Choroid plexus epithelial cell (primary cell): ENCODE measurements at regions not wholly inside any gene's neighbourhood (a gene's known extent, or its start where the extent isn't known, plus 50 kb on each side); places are given as distances from the start of the nearest gene placed in this dataset.

Source experiments
- DNase-seq: peaks from one replicate; pipeline ENCODE4 v3.0.0-alpha.2; 2010; ENCODE audit warnings: low read depth
- H3K4me3 ChIP-seq: 2 replicates; pipeline ENCODE4 v1.5.1; 2011; ENCODE audit warnings: low read depth, mild to moderate bottlenecking, control low read depth, low read length, moderate library complexity
- TF ChIP-seq, protein P1 (sequence below): conservative IDR thresholded peaks from 2 replicates; pipeline ENCODE4 v1.5.1; 2011; ENCODE audit warnings: low read depth, mild to moderate bottlenecking, control low read depth, inconsistent platforms, low read length, moderate library complexity

DNA sequence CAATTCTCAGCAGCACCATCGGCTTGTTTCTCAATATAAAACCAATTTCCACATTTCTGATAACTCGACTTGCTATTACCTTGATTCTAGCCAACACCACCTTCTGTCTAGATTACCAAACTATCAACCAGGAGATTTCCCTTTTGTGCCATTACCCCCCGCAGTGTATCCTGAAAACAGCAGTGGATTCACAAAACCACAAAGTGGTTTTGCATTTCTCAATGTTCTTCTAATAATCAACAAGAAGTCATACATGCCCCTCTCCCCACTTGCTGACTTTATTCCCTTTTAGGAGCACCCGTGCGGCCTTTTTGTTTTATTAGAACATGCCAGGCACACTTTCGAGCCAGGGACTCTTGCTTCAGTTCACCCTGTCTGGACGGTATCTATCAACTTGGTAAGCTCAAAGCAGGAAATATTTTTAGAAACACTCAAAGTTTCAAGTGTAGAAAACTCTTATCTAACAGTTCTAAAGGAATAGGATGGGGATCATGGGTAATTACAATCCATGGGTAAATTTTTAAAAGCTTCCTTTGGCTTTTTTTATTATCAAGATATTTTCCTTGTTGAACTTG lies 967.4 kb downstream of the EFNB2 start:
- DNase-seq, result no peak
- no peak overlapping the region for H3K4me3 ChIP-seq
- TF ChIP-seq, protein P1, sequence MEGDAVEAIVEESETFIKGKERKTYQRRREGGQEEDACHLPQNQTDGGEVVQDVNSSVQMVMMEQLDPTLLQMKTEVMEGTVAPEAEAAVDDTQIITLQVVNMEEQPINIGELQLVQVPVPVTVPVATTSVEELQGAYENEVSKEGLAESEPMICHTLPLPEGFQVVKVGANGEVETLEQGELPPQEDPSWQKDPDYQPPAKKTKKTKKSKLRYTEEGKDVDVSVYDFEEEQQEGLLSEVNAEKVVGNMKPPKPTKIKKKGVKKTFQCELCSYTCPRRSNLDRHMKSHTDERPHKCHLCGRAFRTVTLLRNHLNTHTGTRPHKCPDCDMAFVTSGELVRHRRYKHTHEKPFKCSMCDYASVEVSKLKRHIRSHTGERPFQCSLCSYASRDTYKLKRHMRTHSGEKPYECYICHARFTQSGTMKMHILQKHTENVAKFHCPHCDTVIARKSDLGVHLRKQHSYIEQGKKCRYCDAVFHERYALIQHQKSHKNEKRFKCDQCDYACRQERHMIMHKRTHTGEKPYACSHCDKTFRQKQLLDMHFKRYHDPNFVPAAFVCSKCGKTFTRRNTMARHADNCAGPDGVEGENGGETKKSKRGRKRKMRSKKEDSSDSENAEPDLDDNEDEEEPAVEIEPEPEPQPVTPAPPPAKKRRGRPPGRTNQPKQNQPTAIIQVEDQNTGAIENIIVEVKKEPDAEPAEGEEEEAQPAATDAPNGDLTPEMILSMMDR, result no peak

DNA sequence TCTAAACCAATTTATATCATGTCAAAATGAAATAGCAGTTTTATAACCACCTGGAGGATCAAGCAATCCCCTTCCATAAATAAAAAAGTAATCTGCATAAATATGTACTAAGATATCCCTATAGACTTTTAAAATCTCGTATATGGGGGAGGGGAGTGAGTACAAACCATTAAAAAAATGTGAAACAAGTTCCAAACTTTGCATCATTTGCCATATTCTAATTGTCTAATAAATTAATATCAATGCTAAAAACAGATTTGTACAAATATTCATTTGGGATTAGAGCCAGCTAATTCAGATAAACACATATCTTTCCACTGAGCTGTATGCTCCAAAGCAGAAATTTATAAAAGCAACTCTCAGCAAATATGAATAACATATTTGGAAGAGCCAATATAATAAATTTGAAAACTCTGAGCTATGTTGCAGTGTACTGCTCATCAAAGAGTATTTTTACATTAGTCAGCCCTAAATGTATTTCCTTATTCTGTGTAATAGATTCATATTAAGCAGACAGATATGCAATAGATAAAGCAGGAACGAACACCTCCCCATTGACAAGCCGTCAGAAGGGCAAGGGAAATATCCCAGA lies 970.2 kb downstream of the EFNB2 start:
- DNase-seq, result peak; percentile 26
- no peak overlapping the region for H3K4me3 ChIP-seq
- TF ChIP-seq, protein P1, result no peak

DNA sequence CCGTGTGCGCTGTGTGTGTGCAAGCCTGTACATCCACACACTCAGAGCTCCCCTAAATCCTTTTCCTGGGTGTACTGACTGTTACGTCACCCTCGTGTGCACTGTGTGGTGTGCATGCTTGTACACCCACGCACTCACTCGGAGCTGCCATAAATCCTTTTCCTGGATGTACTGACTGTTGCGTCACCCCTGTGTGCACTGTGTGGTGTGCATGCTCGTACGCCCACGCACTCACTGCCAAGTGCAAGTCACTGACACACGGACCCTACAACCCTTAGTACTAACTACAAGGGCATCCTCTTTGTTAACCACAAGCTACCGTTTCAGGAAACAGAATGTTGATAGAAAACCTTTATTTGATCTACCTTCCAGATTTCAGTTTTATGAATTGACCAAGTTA lies 983.4 kb downstream of the EFNB2 start:
- TF ChIP-seq, protein P1, result no peak
- DNase-seq, result no peak
- H3K4me3 ChIP-seq, result no peak overlapping the region

DNA sequence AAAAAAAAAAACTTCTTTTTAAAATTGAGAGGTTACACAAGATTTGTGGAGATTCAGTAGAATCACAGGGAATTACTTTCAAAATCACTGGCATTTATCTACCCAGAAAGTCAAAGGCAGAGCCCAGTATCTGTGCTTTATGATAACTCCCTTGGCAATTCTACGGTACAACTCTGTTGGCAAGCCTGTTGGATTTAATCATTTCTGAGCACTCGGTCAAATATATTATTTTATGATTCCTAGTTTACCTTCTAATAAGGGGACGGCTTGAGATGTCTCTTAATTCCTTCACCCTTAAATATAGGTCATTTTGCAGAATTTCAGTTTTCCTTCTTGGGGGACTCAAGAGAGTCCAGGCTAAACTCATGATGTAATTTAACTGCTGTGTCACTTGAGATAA lies 987.6 kb downstream of the EFNB2 start:
- TF ChIP-seq, protein P1, result no peak
- H3K4me3 ChIP-seq, result no peak overlapping the region
- no peak for DNase-seq

DNA sequence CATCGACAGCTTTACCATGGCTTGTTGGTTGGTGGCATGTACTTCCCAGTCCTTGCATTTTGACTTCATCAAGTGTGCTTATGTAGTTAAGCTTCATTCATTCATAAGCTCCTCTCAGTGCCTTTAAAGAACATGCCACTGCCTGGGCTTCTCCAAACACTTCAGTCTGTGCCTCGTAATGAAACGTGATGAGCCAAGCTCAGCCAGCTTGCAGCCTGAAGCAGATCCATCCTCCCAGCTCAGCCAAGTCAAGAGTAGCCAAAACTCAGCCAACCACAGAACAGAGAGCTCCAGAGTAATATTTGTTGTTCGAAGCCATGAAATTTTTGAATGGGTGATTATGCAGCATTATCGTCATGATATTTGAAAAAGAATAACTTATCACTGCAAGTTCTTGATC lies 989.7 kb downstream of the EFNB2 start:
- no peak overlapping the region for H3K4me3 ChIP-seq
- no peak for DNase-seq
- TF ChIP-seq, protein P1, result no peak

DNA sequence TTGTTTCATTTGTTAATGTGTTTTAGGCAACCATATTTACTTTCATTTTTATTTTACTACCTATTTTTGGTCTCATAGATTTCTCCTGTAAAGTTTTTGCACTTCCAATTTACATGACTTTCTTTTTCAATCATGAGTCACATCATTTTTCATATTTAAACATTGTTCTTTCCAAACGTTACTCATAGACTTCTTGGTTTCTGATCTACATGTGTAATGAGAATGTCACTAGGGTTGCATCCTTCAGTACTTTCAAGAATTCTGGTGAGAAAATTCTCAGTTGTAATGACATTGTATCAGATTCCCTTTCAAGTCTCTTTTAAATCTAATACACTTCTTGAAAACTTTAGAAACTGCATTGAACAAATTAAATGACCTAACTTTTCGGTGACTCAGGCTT lies 991.7 kb downstream of the EFNB2 start:
- TF ChIP-seq, protein P1, result no peak
- H3K4me3 ChIP-seq, result no peak overlapping the region
- no peak for DNase-seq

DNA sequence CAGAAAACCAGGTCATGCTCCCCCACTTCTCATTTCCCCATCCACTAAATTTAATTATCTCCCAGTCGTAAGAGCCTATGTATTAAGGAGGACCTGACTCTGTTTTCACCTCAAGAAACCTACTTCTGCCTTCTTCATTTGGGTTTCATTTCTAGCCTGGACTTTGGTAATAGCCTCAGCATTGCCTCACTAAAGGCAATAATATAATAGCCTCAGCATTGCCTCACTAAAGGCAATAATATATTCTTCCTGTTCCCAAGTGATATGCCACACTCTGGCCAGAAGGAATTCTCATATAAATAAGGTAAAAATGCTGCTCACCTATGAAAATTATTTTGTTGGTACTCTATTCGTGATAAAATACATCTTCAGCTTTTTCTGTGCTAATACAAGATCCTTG lies 993.9 kb downstream of the EFNB2 start:
- TF ChIP-seq, protein P1, result no peak
- no peak overlapping the region for H3K4me3 ChIP-seq
- DNase-seq, result no peak
